ENCODE measurements at regions not wholly inside any gene's neighbourhood (a gene's known extent, or its start where the extent isn't known, plus 50 kb on each side); places are given as distances from the start of the nearest gene placed in this dataset.

DNA sequence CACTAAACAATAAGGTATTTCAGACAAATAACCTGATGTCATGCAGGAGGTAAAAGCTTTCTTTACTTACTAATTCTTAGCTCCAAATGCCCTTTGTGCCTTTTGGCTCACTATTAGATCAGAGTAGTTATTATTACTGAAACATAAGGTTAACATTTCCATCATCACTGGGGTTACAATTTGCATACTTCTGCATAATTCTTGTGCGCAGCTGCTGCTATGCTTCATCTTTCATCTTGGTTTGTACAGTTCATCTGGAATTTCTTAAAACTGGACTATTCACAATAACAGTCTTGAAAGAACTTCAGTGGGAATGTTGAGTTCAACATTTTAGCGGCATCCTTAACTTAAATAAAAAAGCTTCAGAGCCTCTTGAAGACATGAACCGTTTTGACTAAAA is 383.2 kb upstream of the ADAMTS9 start:
- SMC1A ChIA-PET (ENCODE audit: uncharacterized antibody, unreplicated experiment): interaction anchor here (0.5 kb wide), 1 partner anchor 1174 kb away, joined by 3 read pairs; no protein-coding TSS in a partner anchor
- Histone ChIP-seq H3K79me2 (ENCODE audit: control insufficient read depth, insufficient read depth, low read length) (no peaks in the 10 kb centered on the region), H3K27ac (ENCODE audit: control insufficient read depth, insufficient read depth) (no peak overlapping the region), H3K36me3 (ENCODE audit: control insufficient read depth in 2 of 2, insufficient read depth in 2 of 2, low read length in 1 of 2) (no peaks in the 10 kb centered on the region), H3K9ac (ENCODE audit: control insufficient read depth, insufficient read depth, low read length) (no peak overlapping the region), H4K20me1 (ENCODE audit: control insufficient read depth, insufficient read depth) (no peaks in the 10 kb centered on the region), H3K4me2 (ENCODE audit: control insufficient read depth, insufficient read depth) (no peak overlapping the region), H3K9me3 (replicated peaks; ENCODE audit: control insufficient read depth, insufficient read depth, low read length) (no peaks in the 10 kb centered on the region), H3K4me1 (ENCODE audit: control insufficient read depth, insufficient read depth, low read length) (no peaks in the 10 kb centered on the region), H3K27me3 (replicated peaks in 1 of 2; ENCODE audit: control insufficient read depth in 2 of 2, insufficient read depth in 2 of 2, low read length in 1 of 2) (no peaks in the 10 kb centered on the region), H3K4me3 (no peak overlapping the region), H2AFZ (ENCODE audit: control insufficient read depth, low read depth, low read length) (no peak overlapping the region)
- DNase-seq (ENCODE audit: low read depth, low spot score) (no peak), ATAC-seq (no peak), FAIRE-seq (no peak)
- CTCF ChIA-PET: interaction anchor here (1.1 kb wide), 1 partner anchor 12 kb away, joined by 3 read pairs; no protein-coding TSS in a partner anchor
- intact Hi-C loops (cut with micrococcal nuclease; ENCODE audit: unreplicated experiment) (no loop called here), in situ Hi-C loops (cut with MboI) (no loop called here)
- BruUV-seq (replicated peaks): no TSS peak
- RAD21 ChIA-PET (ENCODE audit: unreplicated experiment): no interaction called here
- TF ChIP-seq SP1 (IDR thresholded peaks at IDR 0.05; ENCODE audit: low read depth, low read length) (no peak), HDAC2 (IDR thresholded peaks at IDR 0.05) (no peak), CBX3 (IDR thresholded peaks at IDR 0.05; ENCODE audit: borderline replicate concordance, low read depth) (no peak), CHD2 (IDR thresholded peaks at IDR 0.05; ENCODE audit: borderline replicate concordance, low read depth, low read length) (no peak), YY1 (IDR thresholded peaks at IDR 0.05; ENCODE audit: low read depth, low read length) (no peak), RFX5 (IDR thresholded peaks at IDR 0.05; ENCODE audit: low read depth, low read length) (no peak), RAD21 (IDR thresholded peaks at IDR 0.05; ENCODE audit: insufficient read depth, low read depth, low read length) (no peak), YBX1 (IDR thresholded peaks at IDR 0.05) (no peak), RCOR1 (conservative IDR thresholded peaks at IDR 0.05; ENCODE audit: low read depth, low read length) (no peak), KDM1A (IDR thresholded peaks at IDR 0.05; ENCODE audit: borderline replicate concordance) (no peak), E2F8 (IDR thresholded peaks at IDR 0.05; ENCODE audit: low read depth, partially characterized antibody) (no peak), EGR1 (IDR thresholded peaks at IDR 0.05; ENCODE audit: borderline replicate concordance in 1 of 2, low read depth in 2 of 2, low read length in 2 of 2) (no peak), ZNF622 (IDR thresholded peaks at IDR 0.05) (no peak), NFIC (IDR thresholded peaks at IDR 0.05; ENCODE audit: low read depth, low read length) (no peak), ETV6 (conservative IDR thresholded peaks at IDR 0.05 in 1 of 2, IDR thresholded peaks at IDR 0.05 in 1 of 2; ENCODE audit: borderline replicate concordance in 1 of 2, low read depth in 1 of 2) (no peak), MYC (IDR thresholded peaks at IDR 0.05; ENCODE audit: insufficient read depth, insufficient read length, insufficient replicate concordance, low read length, severe bottlenecking) (no peak)
- POLR2A ChIA-PET: no interaction called here
- 19% methylated on average over 3 of the region's 3 CpGs for WGBS (ENCODE audit: insufficient coverage, insufficient replicate concordance, low lambda C conversion rate, missing lambda C conversion rate)

Data from GM12878 (cell line).